Esophagus muscularis mucosa (tissue), 3 donors: ENCODE measurements at regions not wholly inside any gene's neighbourhood (a gene's known extent, or its start where the extent isn't known, plus 50 kb on each side); places are given as distances from the start of the nearest gene placed in this dataset.

Source experiments
- POLR2AphosphoS5 ChIP-seq, 2 donors: sonication (generic); formaldehyde crosslinking; IDR thresholded peaks; one replicate each; pipeline ENCODE4 v1.6.1; 2017; ENCODE audit warnings: antibody characterized with exemption in 2 of 2
- TF ChIP-seq, protein P1 (sequence below), 3 experiments: fragments of 200-600 bp in 2 of 3; fragments of 450-650 bp in 1 of 3; sonication (generic) in 2 of 3; IDR thresholded peaks; one replicate each; pipeline ENCODE4 v1.5.1; 2017 to 2019; ENCODE audit warnings: antibody characterized with exemption in 3 of 3, mild to moderate bottlenecking in 2 of 3, moderate library complexity in 1 of 3

DNA sequence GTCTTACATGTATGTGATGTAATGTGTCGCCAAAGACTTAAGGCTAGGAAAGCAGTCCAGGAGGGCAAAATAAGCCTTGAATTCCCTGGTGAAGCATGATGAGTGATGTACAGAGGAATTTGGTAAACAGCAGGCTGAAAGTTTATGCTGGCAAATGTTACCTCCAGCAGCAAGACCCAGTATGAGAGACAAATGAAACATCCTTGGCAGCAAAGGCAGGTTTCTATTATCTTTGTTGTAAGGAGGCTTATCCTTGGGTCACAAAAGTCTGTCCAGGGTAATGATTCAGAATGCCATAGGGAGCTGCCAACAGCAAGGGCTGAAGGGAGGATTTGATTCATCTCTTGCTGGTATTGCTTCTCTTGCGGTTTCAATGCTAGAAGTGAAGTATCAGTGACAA, 75.9 kb upstream of the HTR4 start:
- TF ChIP-seq, protein P1, sequence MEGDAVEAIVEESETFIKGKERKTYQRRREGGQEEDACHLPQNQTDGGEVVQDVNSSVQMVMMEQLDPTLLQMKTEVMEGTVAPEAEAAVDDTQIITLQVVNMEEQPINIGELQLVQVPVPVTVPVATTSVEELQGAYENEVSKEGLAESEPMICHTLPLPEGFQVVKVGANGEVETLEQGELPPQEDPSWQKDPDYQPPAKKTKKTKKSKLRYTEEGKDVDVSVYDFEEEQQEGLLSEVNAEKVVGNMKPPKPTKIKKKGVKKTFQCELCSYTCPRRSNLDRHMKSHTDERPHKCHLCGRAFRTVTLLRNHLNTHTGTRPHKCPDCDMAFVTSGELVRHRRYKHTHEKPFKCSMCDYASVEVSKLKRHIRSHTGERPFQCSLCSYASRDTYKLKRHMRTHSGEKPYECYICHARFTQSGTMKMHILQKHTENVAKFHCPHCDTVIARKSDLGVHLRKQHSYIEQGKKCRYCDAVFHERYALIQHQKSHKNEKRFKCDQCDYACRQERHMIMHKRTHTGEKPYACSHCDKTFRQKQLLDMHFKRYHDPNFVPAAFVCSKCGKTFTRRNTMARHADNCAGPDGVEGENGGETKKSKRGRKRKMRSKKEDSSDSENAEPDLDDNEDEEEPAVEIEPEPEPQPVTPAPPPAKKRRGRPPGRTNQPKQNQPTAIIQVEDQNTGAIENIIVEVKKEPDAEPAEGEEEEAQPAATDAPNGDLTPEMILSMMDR (IDR thresholded peaks at IDR 0.05), result no peak
- TF ChIP-seq POLR2AphosphoS5 (IDR thresholded peaks at IDR 0.05), result no peak
